A549 (cell line): ENCODE measurements at regions not wholly inside any gene's neighbourhood (a gene's known extent, or its start where the extent isn't known, plus 50 kb on each side); places are given as distances from the start of the nearest gene placed in this dataset.

Experiments used
- ATAC-seq, 2 experiments: fragments of 200-7000 bp in 1 of 2; fragments of >200 bp in 1 of 2; cut with Nextera tagmentation in 1 of 2; cut with Tn5 transposase in 1 of 2; 3 replicates each; pipeline versions ENCODE4 v1.8.0 to v1.9.1; 2018 to 2020; ENCODE audit warnings: mild to moderate bottlenecking in 1 of 2, moderate library complexity in 1 of 2
- CTCF ChIA-PET: fragments of 300-600 bp; sonication (Branson Sonifier 250); formaldehyde crosslinking; extraction: SDS; loops from one replicate; lab custom pipeline; 2021; ENCODE audit warnings: antibody characterized with exemption, inconsistent platforms; lab: Yijun Ruan, JAX
- POLR2A ChIA-PET: fragments of 350-600 bp; formaldehyde crosslinking; extraction: SDS; loops from one replicate; lab custom pipeline; 2021; ENCODE audit warnings: antibody characterized with exemption, inconsistent platforms; lab: Yijun Ruan, JAX
- DNase-seq, 2 experiments: peaks; one replicate each; pipeline versions ENCODE4 v3.0.0 to v3.0.0-alpha.2; 2011 to 2016; ENCODE audit warnings: low read depth in 1 of 2, low spot score in 1 of 2
- FAIRE-seq: peaks from 2 replicates; lab custom pipeline; 2011; peaks lifted over from hg19 to GRCh38; lab: Jason Lieb, UNC
- H3K27ac ChIP-seq, 2 experiments: fragments of >200 bp; sonication (Bioruptor Twin); formaldehyde crosslinking; 3 replicates each; pipeline ENCODE4 v1.5.1; 2016 to 2017
- H3K4me1 ChIP-seq: fragments of >200 bp; sonication (Bioruptor Twin); formaldehyde crosslinking; 3 replicates; pipeline ENCODE4 v1.6.1; 2016
- H3K4me2 ChIP-seq: fragments of >200 bp; sonication (Bioruptor Twin); formaldehyde crosslinking; 3 replicates; pipeline ENCODE4 v1.6.1; 2016
- H3K4me3 ChIP-seq: fragments of >200 bp; sonication (Bioruptor Twin); formaldehyde crosslinking; 3 replicates; pipeline ENCODE4 v1.5.1; 2016
- H3K9me3 ChIP-seq: fragments of >200 bp; sonication (Bioruptor Twin); formaldehyde crosslinking; 3 replicates; pipeline ENCODE4 v1.6.1; 2016
- CBX8 ChIP-seq: fragments of 200-600 bp; sonication (generic); IDR thresholded peaks from 2 replicates; pipeline ENCODE4 v1.6.1; 2016
- CHD2 ChIP-seq: fragments of 150-350 bp; IDR thresholded peaks from 2 replicates; pipeline ENCODE4 v1.6.1; 2014; ENCODE audit warnings: low read length; ENCODE audit not compliant: partially characterized antibody
- EHF ChIP-seq: fragments of 250-450 bp; sonication (Bioruptor Pico); IDR thresholded peaks from 2 replicates; pipeline ENCODE4 v1.5.0; 2020; ENCODE audit warnings: mild to moderate bottlenecking
- EP300 ChIP-seq, 2 experiments: fragments of >200 bp; sonication (Bioruptor Twin); formaldehyde crosslinking; IDR thresholded peaks; 2 replicates in 1 of 2; 3 replicates in 1 of 2; pipeline ENCODE4 v1.6.1; 2016 to 2017
- FOSB ChIP-seq: fragments of 250-450 bp; sonication (Bioruptor Pico); IDR thresholded peaks from 2 replicates; pipeline ENCODE4 v1.5.0; 2020; ENCODE audit warnings: mild to moderate bottlenecking, moderate library complexity
- FOXS1 ChIP-seq: fragments of 250-450 bp; sonication (Bioruptor Pico); IDR thresholded peaks from 2 replicates; pipeline ENCODE4 v1.5.0; 2020; ENCODE audit warnings: mild to moderate bottlenecking, moderate library complexity
- GATA3 ChIP-seq: IDR thresholded peaks from 2 replicates; pipeline ENCODE4 v1.6.1; 2012; ENCODE audit warnings: borderline replicate concordance
- HDAC2 ChIP-seq: fragments of 200-600 bp; sonication (generic); IDR thresholded peaks from 2 replicates; pipeline ENCODE4 v1.6.1; 2016
- HEYL ChIP-seq: fragments of 250-450 bp; sonication (Bioruptor Pico); IDR thresholded peaks from 2 replicates; pipeline ENCODE4 v1.8.0; 2021; ENCODE audit warnings: mild to moderate bottlenecking, moderate library complexity
- HOXA7 ChIP-seq: fragments of 250-450 bp; sonication (Bioruptor Pico); IDR thresholded peaks from 2 replicates; pipeline ENCODE4 v1.5.0; 2020; ENCODE audit warnings: mild to moderate bottlenecking, moderate library complexity
- JUN ChIP-seq, 2 experiments: fragments of >200 bp; sonication (Bioruptor Twin); formaldehyde crosslinking; IDR thresholded peaks; 2 replicates in 1 of 2; 3 replicates in 1 of 2; pipeline ENCODE4 v1.6.1; 2016 to 2017
- JUNB ChIP-seq: fragments of >200 bp; sonication (Bioruptor Twin); formaldehyde crosslinking; IDR thresholded peaks from 2 replicates; pipeline ENCODE4 v1.6.1; 2016
- MAFK ChIP-seq: fragments of 450-650 bp; IDR thresholded peaks from 2 replicates; pipeline ENCODE4 v1.6.1; 2014; ENCODE audit not compliant: partially characterized antibody
- MYC ChIP-seq: IDR thresholded peaks from 2 replicates; pipeline ENCODE4 v1.6.1; 2012; ENCODE audit warnings: mild to moderate bottlenecking, inconsistent platforms, low read length, improper control_type of control experiment, borderline replicate concordance
- PHF8 ChIP-seq: fragments of 200-600 bp; sonication (generic); IDR thresholded peaks from 2 replicates; pipeline ENCODE4 v1.6.1; 2016; ENCODE audit warnings: low read depth, mild to moderate bottlenecking, antibody characterized with exemption, moderate library complexity, borderline replicate concordance
- RAD21 ChIP-seq, 2 experiments: fragments of >200 bp in 1 of 2; sonication (Bioruptor Twin) in 1 of 2; formaldehyde crosslinking in 1 of 2; IDR thresholded peaks in 1 of 2; conservative IDR thresholded peaks in 1 of 2; 2 replicates in 1 of 2; 3 replicates in 1 of 2; pipeline ENCODE4 v1.6.1; 2012 to 2018; ENCODE audit warnings: inconsistent platforms in 1 of 2
- RCOR1 ChIP-seq: fragments of 150-350 bp; IDR thresholded peaks from 2 replicates; pipeline ENCODE4 v1.6.1; 2014; ENCODE audit warnings: antibody characterized with exemption, low read length, low read depth
- RFX5 ChIP-seq: fragments of 450-650 bp; IDR thresholded peaks from 2 replicates; pipeline ENCODE4 v1.7.1; 2014; ENCODE audit warnings: antibody characterized with exemption, mild to moderate bottlenecking, moderate library complexity
- SMC3 ChIP-seq: fragments of >200 bp; sonication (Bioruptor Twin); formaldehyde crosslinking; IDR thresholded peaks from 3 replicates; pipeline ENCODE4 v1.6.1; 2018; ENCODE audit warnings: inconsistent platforms
- ZC3H11A ChIP-seq: fragments of 450-650 bp; IDR thresholded peaks from 2 replicates; pipeline ENCODE4 v1.6.1; 2014; ENCODE audit warnings: antibody characterized with exemption, mild to moderate bottlenecking
- WGBS: methylation state at CpG from one replicate; pipeline ENCODE4 v1.1.6; 2017; ENCODE audit errors: missing lambda C conversion rate; 5-methylcytosine and 5-hydroxymethylcytosine counted together
- TF ChIP-seq, protein P1 (sequence below): IDR thresholded peaks from 2 replicates; pipeline ENCODE4 v1.6.1; 2012
- TF ChIP-seq, protein P2 (sequence below): IDR thresholded peaks from 2 replicates; pipeline ENCODE4 v1.6.1; 2012
- TF ChIP-seq, protein P3 (sequence below): fragments of >200 bp; sonication (Bioruptor Twin); formaldehyde crosslinking; IDR thresholded peaks from 3 replicates; pipeline ENCODE4 v1.5.1; 2016

DNA sequence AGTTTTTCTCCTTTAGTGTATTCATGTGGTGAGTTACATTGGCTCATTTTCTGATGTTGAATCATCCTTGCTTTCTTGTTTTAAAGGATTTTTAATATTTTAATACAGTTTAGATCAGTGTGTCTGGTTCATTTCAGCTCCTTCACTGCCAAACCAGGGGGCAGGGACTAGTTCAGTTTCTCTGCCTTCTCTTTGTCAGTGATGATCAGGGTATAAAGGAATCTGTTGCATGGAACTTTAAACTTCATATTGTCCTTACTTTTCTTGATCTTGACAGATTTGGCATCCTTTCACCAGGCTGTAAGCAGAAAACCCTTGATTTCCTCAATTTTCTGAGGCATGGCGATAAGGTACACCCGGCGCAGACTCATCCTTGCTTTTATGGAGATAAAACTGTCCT lies 149.4 kb downstream of the KDR start:
- ChIA-PET POLR2A (no interaction called here), CTCF (no interaction called here)
- 30% methylated on average over 3 of the region's 3 CpGs for WGBS
- no peaks in the 10 kb centered on the region for H3K9me3 ChIP-seq
- H3K4me2 ChIP-seq = no peak overlapping the region
- FAIRE-seq (no peak), ATAC-seq (no peak), DNase-seq (no peak)
- H3K4me1 ChIP-seq = no peaks in the 10 kb centered on the region
- TF ChIP-seq FOSB (CRISPR knock-in tag) (no peak), HDAC2 (no peak)
- TF ChIP-seq, all 56 proteins: peak for 0
- Histone ChIP-seq H3K27ac (no peak overlapping the region), H3K4me3 (no peak overlapping the region)

DNA sequence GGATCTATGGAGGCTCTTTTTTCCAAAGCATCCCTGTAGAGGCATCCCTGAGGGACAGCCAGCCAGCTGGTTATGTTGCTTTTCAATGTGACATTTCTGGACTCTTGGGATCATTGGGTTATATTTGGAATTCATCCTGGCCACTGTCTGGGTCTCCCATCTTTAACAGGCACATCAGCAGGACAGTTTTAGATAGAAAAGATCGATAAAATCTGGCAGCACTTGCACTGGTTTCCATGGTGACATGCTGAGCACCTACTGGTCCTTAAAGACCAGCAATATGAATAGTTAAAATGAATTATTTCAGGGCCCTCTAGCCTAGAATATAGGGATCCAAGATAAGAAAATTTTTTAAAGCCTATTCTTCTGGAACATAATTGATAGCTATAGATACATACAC lies 151.6 kb downstream of the KDR start:
- no peak for ATAC-seq
- Histone ChIP-seq H3K4me1 (no peaks in the 10 kb centered on the region), H3K9me3 (no peaks in the 10 kb centered on the region), H3K27ac (no peak overlapping the region), H3K4me2 (no peak overlapping the region), H3K4me3 (no peak overlapping the region)
- POLR2A ChIA-PET = no interaction called here
- 0% methylated on average over 1 of the region's 1 CpG for WGBS
- FAIRE-seq = no peak
- CTCF ChIA-PET = interaction anchor here (1.0 to 1.1 kb wide), 2 partner anchors 29 to 347 kb away, joined by 3 read pairs; no protein-coding TSS in a partner anchor
- DNase-seq = no peak
- TF ChIP-seq FOXS1 (CRISPR knock-in tag) (no peak), RFX5 (no peak), EHF (CRISPR knock-in tag) (no peak), JUNB (no peak), GATA3 (no peak), PHF8 (no peak), CHD2 (no peak), ZC3H11A (no peak), RCOR1 (no peak), HOXA7 (CRISPR knock-in tag) (no peak)
- TF ChIP-seq, protein P1, sequence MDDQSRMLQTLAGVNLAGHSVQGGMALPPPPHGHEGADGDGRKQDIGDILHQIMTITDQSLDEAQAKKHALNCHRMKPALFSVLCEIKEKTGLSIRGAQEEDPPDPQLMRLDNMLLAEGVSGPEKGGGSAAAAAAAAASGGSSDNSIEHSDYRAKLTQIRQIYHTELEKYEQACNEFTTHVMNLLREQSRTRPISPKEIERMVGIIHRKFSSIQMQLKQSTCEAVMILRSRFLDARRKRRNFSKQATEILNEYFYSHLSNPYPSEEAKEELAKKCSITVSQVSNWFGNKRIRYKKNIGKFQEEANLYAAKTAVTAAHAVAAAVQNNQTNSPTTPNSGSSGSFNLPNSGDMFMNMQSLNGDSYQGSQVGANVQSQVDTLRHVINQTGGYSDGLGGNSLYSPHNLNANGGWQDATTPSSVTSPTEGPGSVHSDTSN = no peak

- Histone ChIP-seq H3K9me3 (no peaks in the 10 kb centered on the region), H3K4me3 (no peak overlapping the region), H3K27ac (no peak overlapping the region), H3K4me2 (peak overlapping the region; percentile 4; the same call in 1 of the 3 replicates), H3K4me1 (no peaks in the 10 kb centered on the region)
- CTCF ChIA-PET = interaction anchor here (0.6 to 3.4 kb wide), 27 partner anchors 9 to 654 kb away, joined by 3 to 48 read pairs (median 3); no protein-coding TSS in a partner anchor
- FAIRE-seq = no peak
- TF ChIP-seq EP300 (IDR thresholded peaks at IDR 0.05) (no peak), FOXS1 (CRISPR knock-in tag) (no peak), SMC3 (peak; percentile 72), RAD21 (conservative IDR thresholded peaks at IDR 0.05 in 1 of 2, IDR thresholded peaks at IDR 0.05 in 1 of 2) (peak; percentile 58 to 78)
- TF ChIP-seq, protein P2, sequence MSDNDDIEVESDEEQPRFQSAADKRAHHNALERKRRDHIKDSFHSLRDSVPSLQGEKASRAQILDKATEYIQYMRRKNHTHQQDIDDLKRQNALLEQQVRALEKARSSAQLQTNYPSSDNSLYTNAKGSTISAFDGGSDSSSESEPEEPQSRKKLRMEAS = no peak
- TF ChIP-seq, protein P3, sequence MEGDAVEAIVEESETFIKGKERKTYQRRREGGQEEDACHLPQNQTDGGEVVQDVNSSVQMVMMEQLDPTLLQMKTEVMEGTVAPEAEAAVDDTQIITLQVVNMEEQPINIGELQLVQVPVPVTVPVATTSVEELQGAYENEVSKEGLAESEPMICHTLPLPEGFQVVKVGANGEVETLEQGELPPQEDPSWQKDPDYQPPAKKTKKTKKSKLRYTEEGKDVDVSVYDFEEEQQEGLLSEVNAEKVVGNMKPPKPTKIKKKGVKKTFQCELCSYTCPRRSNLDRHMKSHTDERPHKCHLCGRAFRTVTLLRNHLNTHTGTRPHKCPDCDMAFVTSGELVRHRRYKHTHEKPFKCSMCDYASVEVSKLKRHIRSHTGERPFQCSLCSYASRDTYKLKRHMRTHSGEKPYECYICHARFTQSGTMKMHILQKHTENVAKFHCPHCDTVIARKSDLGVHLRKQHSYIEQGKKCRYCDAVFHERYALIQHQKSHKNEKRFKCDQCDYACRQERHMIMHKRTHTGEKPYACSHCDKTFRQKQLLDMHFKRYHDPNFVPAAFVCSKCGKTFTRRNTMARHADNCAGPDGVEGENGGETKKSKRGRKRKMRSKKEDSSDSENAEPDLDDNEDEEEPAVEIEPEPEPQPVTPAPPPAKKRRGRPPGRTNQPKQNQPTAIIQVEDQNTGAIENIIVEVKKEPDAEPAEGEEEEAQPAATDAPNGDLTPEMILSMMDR = peak; percentile 83
- peak; percentile 74 to 85; a peak in 4 of 6 replicates for ATAC-seq
- DNase-seq = peak; percentile 28 to 29
- WGBS = under 1% methylated on average over 7 of the region's 7 CpGs
- POLR2A ChIA-PET = no interaction called here
Measured at GRCh38 chr4:54971474-54971950, 153.9 kb downstream of the KDR start.

GRCh38 chr4:54967289-54967688 lies 158.1 kb downstream of the KDR start:
- TF ChIP-seq JUN (IDR thresholded peaks at IDR 0.05) (no peak), MYC (no peak), CBX8 (no peak), RFX5 (no peak), RAD21 (conservative IDR thresholded peaks at IDR 0.05 in 1 of 2, IDR thresholded peaks at IDR 0.05 in 1 of 2) (no peak), HEYL (CRISPR knock-in tag) (no peak), MAFK (no peak), SMC3 (no peak)
- TF ChIP-seq, protein P3 = no peak
- H3K27ac ChIP-seq = no peak overlapping the region
- H3K9me3 ChIP-seq = no peaks in the 10 kb centered on the region
- DNase-seq (no peak), ATAC-seq (no peak), FAIRE-seq (no peak)
- 4% methylated on average over 3 of the region's 3 CpGs for WGBS
- CTCF ChIA-PET = interaction anchor here (1.0 kb wide), 1 partner anchor 354 kb away, joined by 4 read pairs; no protein-coding TSS in a partner anchor
- H3K4me3 ChIP-seq = no peak overlapping the region
- no peak overlapping the region for H3K4me2 ChIP-seq
- no peaks in the 10 kb centered on the region for H3K4me1 ChIP-seq
- POLR2A ChIA-PET = no interaction called here
